GM19025 (cell line): ENCODE measurements at regions not wholly inside any gene's neighbourhood (a gene's known extent, or its start where the extent isn't known, plus 50 kb on each side); places are given as distances from the start of the nearest gene placed in this dataset.

Experiments used
- ATAC-seq: cut with Tn5 transposase; IDR thresholded peaks from one replicate; pipeline ENCODE4 v1.9.1; 2021; ENCODE audit warnings: mild to moderate bottlenecking, low read depth, moderate library complexity; ENCODE audit not compliant: unreplicated experiment

DNA sequence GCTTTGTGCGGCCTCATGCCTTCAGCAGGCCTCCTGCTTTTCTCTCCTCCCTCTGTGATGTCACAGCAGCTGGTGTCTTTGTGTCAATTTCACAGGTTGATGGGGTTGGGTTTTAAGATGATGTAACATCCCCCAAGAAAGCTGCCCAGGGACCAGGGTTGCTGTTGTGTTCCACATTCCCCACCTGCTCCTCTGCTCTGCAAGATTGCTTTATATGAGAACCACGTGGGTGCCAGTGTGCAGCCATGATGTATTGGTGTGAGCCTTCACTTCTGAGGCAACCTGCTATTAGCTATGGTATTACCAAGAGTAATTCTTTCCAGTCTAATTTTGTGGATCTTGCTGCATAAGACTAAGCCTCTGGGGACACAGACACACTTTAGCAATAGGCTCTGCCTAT is 213.0 kb upstream of the ADAMTS16 start:
- no peak for ATAC-seq

DNA sequence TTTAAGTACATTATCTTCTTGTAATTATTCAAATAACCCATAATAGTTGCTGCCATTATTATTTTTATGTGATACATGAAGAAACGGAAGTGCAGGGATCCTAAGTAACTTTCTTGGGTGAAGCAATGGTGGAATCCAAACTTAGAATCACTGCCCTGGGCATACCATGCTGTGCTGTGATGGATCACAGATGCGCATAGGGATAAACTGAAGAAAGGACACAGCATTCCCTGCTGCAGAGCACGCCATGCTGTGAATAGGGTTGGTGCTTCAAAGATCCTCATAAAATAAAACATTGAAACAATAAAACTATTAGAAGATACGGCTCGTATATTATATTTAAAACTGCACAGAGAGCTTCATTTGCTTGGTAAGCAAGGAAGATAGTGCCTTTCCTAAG is 211.7 kb upstream of the ADAMTS16 start:
- no peak for ATAC-seq

DNA sequence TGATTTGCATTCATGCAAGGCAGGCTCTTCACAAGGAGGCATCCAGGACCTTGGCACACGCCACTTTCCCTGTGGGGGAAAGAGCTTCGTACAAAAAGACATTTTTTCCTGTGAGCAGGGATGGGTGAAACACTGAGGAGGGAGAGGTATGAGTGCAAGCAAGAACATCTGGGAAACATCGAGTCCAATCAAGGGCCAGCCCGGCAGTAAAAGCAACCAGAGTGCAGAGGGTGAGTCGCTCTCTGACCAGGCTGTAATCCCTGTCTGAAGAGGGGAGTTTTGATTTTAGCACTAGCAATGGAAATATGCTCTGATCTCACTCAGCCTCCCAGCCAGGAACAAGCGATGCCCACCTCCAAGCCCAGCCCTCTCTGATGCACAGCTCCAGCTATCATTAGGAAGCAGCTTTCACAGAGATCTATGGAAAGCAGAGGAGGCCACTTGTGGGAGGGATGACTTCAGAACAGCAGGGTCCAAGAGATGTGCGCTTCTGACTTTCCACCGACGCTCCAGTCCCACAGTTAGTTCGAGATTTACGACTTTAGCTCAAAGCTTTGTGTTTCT is 211.0 kb upstream of the ADAMTS16 start:
- no peak for ATAC-seq

DNA sequence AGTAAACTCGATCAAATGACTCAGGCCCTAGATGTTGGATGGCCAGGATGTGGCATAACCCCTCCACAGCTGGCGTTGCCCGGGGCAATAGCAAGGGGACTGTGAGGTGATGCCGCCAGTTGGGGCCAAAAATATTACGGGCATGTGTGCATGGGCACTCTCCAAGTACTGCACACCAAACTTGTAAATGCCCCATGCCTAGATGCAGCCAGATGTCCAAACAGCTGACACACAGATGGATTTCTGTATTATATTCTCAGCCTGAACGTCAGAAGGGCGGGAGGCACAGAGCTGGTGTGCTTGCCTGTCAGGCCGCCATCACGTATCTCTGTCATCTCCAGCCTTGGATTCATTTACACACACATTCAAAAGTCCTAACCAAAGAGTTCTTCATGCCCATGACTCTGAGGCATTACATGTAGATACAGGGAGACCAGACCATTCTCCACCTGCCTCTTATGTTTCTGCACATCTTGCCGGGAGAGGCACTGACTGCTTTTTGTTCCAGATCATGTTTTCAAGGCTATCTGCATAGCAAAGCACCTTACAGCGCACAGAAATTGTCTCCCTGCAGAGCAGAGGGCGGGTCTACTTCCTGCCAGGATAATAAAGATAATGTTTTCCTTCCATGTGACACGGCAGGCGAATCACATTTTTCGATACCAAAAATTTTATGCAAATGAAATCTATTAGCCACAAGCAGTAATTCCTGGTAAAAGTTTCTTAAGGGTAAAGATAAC is 200.9 kb upstream of the ADAMTS16 start:
- no peak for ATAC-seq

DNA sequence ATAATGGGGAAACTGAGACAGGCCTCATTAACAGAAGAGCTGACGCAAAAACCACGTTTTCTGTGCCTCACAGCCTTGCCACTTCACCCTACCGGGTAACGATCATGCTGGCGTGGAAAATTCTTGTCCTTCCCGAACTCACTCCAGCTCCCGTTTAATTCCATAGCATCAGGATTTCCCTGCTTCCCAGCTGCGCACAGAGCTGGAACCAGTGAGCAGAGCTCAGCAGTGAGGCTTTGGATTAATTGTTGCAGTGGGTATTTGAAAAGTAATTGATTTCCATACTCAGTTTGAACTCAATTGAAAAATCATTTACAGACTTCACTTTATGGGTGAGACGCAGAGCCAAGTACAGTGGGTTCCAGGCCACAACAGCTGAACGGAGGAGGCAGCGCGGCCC is 199.0 kb upstream of the ADAMTS16 start:
- no peak for ATAC-seq

DNA sequence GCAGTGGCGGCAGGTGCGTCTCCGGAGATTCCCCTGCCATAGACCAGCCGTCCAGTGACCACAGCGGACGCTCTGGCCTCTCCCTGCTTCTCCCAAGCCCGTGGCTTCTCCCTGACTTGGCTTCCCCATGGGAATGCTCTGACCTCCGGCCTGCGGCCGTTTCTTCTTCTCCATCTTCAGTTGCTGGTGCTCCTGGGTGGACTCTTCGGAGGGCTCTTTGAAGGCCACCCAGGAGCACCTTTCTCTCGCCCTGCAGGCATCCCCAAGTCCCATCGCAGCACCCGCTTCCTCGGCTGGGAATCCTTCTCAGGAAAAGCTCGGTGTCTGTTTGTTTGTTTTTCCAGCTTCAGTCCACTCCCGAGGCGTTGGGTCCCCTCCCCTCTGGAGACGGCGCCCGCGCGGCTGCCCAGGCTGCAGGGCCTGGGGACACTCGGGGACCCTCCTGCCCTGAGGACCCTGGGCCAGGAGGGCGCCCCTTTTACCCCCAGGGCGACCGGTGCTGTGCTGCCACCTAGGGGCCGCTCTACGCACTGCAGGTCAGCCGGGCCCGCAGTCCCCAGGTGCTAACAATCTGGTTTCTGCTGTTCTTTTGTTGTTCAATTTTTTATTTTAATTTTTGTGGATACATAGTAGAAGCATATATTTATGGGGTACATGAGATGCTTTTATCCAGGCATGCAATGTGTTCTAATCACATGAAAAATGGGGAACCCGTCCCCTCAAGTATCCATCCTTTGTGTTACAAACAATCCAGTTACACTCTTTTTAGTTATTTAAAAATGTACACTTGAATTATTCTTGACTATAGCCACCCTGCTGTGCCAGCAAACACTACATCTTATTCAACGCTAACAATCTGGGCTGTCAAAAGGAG is 197.9 kb upstream of the ADAMTS16 start:
- no peak for ATAC-seq

DNA sequence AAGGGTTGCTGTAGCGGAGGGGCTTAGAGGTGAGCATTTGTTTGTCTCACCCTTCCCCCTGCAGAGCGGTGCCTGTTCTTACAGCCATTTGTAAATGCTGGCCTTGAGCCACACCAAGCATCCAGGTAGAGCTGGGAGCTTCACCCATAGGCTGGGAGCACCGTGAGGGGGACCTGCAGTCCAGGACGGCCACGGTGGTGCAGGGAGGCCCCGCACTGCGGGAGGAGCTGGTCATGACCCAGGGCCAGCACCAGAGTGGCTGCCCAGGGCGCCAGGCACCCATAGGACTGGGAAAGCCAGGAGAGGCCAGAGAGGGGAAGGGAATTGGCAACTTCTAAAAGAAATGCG is 197.3 kb upstream of the ADAMTS16 start:
- ATAC-seq, result no peak

DNA sequence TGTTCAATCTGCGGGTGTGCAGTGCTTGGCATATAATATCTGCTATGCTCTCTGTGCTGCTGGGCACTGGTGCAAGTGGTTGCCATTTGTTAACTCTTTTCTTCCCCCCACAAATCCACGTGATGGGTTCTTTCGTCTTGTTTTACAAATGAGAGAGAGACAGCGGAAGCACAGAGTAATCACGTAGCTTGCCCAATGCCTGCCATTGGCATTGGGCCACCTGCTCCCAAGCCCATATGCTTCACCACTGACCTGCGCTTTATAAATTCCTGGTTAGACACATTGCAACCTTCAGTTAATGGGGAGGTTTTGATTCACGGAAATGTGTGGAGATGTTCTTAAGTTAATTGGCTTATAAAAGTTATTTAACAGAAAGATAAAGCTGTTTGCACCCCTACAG is 194.8 kb upstream of the ADAMTS16 start:
- ATAC-seq, result no peak

DNA sequence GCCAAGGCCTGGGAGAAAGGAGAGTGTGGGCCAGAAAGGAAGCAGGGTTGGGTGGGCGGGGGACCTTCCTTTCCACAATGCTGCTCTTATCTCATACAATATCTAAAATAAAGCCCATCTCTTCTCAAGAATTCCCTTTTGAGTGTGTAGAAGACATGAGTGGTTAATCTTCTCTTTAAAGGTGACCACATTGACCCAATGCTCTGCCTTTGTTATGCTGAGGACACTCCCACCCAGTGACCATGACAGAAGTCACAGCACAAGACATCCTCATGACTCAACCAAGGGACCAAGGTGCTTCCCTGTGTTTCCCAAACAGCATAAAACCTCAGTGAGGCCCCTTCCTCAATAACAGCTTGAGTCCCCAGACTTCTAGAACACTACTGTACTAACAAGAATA is 193.0 kb upstream of the ADAMTS16 start:
- no peak for ATAC-seq

DNA sequence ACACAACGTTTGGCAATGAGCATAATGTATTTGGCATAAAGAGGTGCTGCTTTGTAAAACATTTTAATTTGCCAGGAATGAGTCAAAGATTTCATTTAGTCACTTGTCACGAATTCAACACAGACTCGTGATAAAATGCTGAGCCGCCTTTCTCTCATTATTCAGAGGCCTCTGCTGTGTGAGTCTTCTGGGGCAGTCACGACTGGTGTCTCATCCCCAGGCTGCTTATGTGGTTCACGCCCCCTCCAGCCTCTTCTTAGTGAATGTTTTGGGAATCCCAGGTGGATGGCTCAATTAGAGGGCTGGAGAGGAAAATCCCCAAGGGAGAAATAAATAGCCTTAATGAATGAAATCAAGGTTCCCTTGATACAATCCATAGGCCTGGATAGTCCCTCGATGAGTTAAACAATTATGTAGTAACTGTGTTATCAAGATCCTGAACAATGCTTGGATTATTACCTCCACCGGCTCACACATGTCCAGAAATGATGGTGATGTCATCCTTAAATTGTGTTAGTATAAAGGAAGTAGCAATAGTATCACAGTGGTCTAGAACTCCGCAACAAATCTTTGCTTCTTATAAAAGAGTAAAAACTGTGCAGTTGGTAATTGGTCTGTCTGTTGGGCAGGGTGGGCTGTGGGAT is 192.1 kb upstream of the ADAMTS16 start:
- ATAC-seq, result no peak

DNA sequence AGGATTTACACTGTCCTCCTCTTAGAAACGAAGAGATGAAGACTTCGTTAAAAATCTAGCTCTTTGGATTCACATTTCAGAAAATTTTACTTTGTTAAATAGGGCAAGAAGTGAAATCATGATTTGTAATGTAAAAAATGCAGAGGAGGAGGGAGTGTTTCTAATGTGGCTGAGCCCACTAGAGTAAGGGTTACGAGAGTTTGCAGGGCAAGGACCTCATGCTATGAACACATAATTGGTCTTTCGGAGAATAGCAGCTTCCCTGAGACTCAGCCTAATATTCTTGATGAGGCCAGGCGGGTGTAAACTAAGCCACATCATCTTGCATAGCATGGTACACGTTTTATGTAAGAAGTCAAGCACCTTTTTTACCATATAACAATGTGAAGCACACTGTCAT is 191.0 kb upstream of the ADAMTS16 start:
- no peak for ATAC-seq

DNA sequence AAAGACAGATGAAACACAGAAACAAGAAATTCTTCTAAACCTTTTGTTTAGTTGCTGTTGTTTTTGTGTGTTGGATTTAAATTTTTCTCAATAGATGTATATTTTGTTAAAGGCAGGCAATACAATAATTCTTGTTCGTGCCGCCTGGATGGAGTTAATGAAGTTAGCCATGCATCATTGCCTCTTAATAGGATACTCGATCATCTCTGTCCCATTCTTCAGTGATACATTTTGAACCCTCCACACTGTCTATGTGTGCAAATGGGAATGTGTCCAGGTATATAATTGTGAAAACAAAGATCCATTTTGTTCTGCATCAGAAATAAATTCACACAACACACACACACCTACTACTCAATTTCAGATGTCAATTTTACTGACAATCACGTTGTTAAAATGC is 186.6 kb upstream of the ADAMTS16 start:
- ATAC-seq, result no peak

DNA sequence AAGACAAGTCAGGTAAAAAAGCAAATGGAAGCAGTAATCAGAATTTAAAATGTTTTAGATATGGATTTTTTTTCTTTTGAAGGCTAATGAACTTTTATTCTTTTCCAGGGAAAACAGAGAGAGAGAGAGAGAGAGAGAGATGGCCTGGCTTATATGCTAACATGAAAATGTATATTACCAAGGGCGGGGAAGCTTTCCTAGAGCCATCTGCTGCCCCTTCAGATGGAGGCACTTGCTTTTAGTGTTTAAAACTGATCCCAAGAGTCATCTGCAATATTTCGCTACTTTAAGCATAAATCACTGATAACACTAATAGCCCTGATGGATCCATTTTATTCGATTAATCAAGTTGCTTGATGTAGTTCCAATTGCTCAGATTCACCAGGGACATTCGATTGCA is 186.1 kb upstream of the ADAMTS16 start:
- ATAC-seq, result no peak

DNA sequence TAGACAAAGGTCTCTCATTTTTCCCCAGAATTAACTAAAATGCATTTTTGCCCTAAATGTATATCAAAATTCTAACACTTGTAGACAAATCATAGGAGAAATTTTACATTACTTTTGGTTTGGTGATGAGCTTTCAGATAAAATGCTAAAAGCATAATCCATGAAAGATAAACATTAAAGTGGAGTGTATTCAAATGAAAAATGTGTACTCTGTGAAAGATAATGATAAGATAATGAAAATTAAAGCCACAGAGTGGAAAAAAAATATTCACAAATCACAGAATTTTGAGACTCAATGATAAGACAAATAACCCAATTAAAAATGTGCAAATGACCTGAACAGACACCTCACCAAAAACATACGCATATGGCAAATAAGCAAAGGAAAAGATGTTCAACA is 176.9 kb upstream of the ADAMTS16 start:
- ATAC-seq, result no peak

DNA sequence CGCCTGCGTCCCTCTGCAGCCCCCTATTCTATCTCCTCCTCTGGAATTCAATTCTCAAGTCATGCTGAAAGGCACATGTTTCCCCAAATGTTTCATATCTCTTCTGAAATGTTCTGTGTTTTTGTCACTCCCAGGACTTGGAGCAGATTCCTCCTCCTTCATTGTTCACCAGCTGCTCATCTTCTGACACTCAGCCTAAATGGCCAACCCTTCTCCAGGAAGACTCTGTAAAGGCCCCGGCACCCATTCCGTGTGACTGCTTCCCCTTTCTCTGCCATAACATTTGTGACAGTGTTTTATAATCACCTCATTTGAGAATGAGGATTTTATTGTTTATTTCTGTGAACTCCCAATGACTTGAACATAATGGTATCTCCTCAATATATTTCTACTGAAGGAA is 170.8 kb upstream of the ADAMTS16 start:
- ATAC-seq, result no peak

DNA sequence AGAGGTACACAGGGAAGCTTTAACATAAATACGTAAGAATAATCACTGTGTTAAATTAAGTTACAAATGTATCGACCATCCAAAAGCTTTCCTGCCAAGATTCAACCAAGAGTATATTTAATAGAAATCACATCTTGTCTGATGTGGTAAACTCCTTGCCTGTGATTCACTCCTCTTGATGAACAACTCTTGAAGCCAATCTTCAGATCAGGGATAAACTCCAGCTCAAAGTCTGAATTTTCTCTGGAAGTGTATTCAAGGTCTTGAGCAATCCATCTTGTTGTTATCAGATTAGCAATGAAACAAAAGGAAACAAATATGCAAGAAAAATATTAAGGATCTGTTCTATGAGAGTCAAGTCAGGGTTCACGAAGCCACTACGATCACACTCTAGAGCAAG is 170.0 kb upstream of the ADAMTS16 start:
- no peak for ATAC-seq

DNA sequence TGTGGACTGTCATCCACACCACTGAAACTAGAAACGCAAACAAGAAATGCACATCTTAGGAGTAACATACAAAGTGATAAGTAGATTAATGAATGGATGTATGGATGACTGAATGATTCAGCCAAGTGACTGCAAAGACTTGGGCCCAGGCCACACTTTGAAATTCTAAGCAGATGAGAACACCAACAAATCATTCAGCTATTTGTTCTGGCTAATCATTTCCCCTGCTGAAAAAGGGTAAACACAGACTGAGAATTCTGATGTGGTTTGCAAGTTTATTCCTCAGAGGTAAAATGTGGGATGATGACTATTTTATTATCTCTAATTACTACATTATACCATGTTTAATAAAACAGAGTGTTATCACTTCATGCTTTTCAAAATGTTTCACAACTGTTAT is 163.2 kb upstream of the ADAMTS16 start:
- ATAC-seq, result no peak

DNA sequence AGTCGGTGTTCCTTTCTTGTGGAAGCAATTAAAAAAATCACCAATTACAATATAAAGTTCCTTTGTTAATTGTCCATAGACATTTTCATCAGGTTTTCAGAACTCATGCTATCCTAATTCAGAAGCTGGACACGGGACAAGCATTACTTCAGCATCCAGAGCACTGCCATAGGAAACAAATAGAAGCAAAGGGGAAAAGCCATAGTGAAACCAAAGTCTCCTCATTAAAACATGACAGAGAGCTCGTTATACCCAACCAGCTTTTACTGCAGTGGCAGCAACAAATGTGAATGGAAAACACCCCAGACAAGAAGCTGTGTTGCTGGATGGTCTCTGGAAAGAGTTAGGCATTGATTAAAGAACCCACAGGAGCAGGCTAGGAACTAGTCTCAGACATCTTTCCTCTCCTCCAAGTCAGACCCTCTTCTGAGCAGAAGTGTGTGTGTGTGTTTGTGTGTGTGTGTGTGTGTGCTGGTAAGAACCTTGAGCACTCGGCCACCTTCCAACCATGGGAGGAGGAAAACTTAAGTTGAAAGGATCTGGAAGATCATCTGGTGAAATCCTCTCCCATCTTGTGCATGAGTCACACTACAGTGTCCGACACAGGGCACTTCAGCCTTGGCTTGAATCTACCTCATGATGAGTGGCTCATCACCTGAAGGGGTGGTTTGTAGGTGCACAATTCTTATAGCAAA is 162.6 kb upstream of the ADAMTS16 start:
- ATAC-seq, result no peak

DNA sequence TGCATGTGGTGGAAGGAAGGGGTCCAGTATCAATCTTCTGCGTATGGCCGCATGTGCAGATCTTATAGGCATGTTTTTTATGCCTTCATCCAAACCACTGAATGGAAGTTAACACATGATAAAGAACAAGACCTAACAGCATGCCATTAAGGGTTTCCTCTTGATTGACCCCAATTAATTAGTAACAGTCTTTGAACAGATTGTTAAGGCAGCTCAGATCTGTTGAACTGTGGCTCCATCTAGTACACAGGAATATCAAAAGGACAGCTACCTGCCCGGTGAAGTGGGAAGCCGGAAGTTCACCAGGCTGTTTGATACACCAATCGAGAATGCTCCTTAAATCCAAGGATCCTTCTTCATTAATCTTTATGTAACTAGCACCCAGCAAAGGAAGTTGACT is 159.9 kb upstream of the ADAMTS16 start:
- no peak for ATAC-seq

DNA sequence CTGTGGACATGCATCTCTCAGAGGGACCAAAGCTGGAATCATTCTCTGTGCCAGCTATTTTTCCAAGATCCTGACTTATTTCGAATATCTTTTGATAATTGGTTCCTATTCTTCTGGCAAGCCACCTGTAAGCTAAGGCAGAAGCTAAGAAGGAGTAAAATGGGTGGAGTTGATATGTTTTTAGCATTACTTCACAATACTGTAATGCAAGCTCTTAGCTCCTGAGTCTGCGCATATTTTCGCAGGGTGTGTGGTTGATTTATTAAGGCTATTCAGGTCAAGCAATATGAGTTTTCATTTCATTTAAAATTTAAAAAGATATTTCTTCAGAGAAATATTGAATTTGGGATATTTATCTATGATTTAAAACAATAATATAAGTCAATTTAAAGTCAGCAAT is 158.5 kb upstream of the ADAMTS16 start:
- ATAC-seq, result no peak

DNA sequence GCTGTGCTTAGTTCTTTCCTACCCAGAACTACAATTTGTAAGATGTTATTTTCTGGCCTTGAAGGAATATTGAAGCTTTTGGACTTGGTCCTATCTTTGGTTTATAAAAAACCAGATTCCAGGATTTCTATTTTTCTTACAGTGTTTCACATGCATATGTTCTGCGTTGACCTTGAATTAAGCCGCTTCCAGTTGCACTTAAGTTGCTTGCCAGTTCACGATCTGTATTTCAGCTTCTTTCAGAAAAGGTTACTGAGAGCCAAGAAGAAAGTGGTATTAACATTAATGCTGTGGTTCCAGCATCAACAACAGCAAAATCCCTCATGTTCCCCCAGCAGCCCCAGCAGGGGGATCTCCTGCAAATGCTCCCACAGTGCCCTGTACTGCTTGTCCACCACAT is 156.4 kb upstream of the ADAMTS16 start:
- ATAC-seq, result no peak
